ENCODE measurements at regions not wholly inside any gene's neighbourhood (a gene's known extent, or its start where the extent isn't known, plus 50 kb on each side); places are given as distances from the start of the nearest gene placed in this dataset.

GRCh38 chr6:3939964-3940363 lies 90.8 kb downstream of the FAM50B start:
- peak; percentile 4 for DNase-seq (ENCODE audit: low read depth)
- TF ChIP-seq CTCF (IDR thresholded peaks at IDR 0.05; ENCODE audit: low read depth, low read length) (no peak), MYC (IDR thresholded peaks at IDR 0.05; ENCODE audit: low read depth, low read length) (no peak), MAX (IDR thresholded peaks at IDR 0.05; ENCODE audit: low read depth, low read length) (no peak), POLR2A (IDR thresholded peaks at IDR 0.05; ENCODE audit: extremely low read depth, insufficient read length) (no peak)
- H3K4me3 ChIP-seq (ENCODE audit: low read depth, low read length): no peak overlapping the region

GRCh38 chr6:3940703-3941102 lies 91.5 kb downstream of the FAM50B start:
- no peak overlapping the region for H3K4me3 ChIP-seq (ENCODE audit: low read depth, low read length)
- no peak for DNase-seq (ENCODE audit: low read depth)
- TF ChIP-seq MYC (IDR thresholded peaks at IDR 0.05; ENCODE audit: low read depth, low read length) (no peak), MAX (IDR thresholded peaks at IDR 0.05; ENCODE audit: low read depth, low read length) (no peak), CTCF (IDR thresholded peaks at IDR 0.05; ENCODE audit: low read depth, low read length) (no peak), POLR2A (IDR thresholded peaks at IDR 0.05; ENCODE audit: extremely low read depth, insufficient read length) (no peak)

- H3K4me3 ChIP-seq (ENCODE audit: low read depth, low read length): no peak overlapping the region
- DNase-seq (ENCODE audit: low read depth): no peak
- TF ChIP-seq MYC (IDR thresholded peaks at IDR 0.05; ENCODE audit: low read depth, low read length) (no peak), CTCF (IDR thresholded peaks at IDR 0.05; ENCODE audit: low read depth, low read length) (no peak), MAX (IDR thresholded peaks at IDR 0.05; ENCODE audit: low read depth, low read length) (no peak), POLR2A (IDR thresholded peaks at IDR 0.05; ENCODE audit: extremely low read depth, insufficient read length) (no peak)
Observed at GRCh38 chr6:3943331-3943765, 94.2 kb downstream of the FAM50B start.

GRCh38 chr6:3944246-3944645 lies 95.1 kb downstream of the FAM50B start:
- TF ChIP-seq CTCF (IDR thresholded peaks at IDR 0.05; ENCODE audit: low read depth, low read length): no peak
- TF ChIP-seq MYC (IDR thresholded peaks at IDR 0.05; ENCODE audit: low read depth, low read length): no peak
- no peak for TF ChIP-seq POLR2A (IDR thresholded peaks at IDR 0.05; ENCODE audit: extremely low read depth, insufficient read length)
- no peak for TF ChIP-seq MAX (IDR thresholded peaks at IDR 0.05; ENCODE audit: low read depth, low read length)
- no peak for DNase-seq (ENCODE audit: low read depth)
- no peak overlapping the region for H3K4me3 ChIP-seq (ENCODE audit: low read depth, low read length)

- H3K4me3 ChIP-seq (ENCODE audit: low read depth, low read length): no peak overlapping the region
- no peak for DNase-seq (ENCODE audit: low read depth)
- TF ChIP-seq POLR2A (IDR thresholded peaks at IDR 0.05; ENCODE audit: extremely low read depth, insufficient read length) (no peak), MAX (IDR thresholded peaks at IDR 0.05; ENCODE audit: low read depth, low read length) (no peak), MYC (IDR thresholded peaks at IDR 0.05; ENCODE audit: low read depth, low read length) (no peak), CTCF (IDR thresholded peaks at IDR 0.05; ENCODE audit: low read depth, low read length) (no peak)
Observed at GRCh38 chr6:3946778-3947177, 97.6 kb downstream of the FAM50B start.

- H3K4me3 ChIP-seq (ENCODE audit: low read depth, low read length): no peak overlapping the region
- DNase-seq (ENCODE audit: low read depth): no peak
- TF ChIP-seq MAX (IDR thresholded peaks at IDR 0.05; ENCODE audit: low read depth, low read length): no peak
- TF ChIP-seq MYC (IDR thresholded peaks at IDR 0.05; ENCODE audit: low read depth, low read length): no peak
- no peak for TF ChIP-seq POLR2A (IDR thresholded peaks at IDR 0.05; ENCODE audit: extremely low read depth, insufficient read length)
- TF ChIP-seq CTCF (IDR thresholded peaks at IDR 0.05; ENCODE audit: low read depth, low read length): no peak
Observed at GRCh38 chr6:3948866-3949265, 99.7 kb downstream of the FAM50B start.
